Calu3 (cell line): ENCODE measurements at regions not wholly inside any gene's neighbourhood (a gene's known extent, or its start where the extent isn't known, plus 50 kb on each side); places are given as distances from the start of the nearest gene placed in this dataset.

Experiments used
- BruUV-seq: library from RNA; stranded (reverse); fragments of 400-500 nt; replicated peaks from 2 replicates; lab custom pipeline; 2021; lab: Mats Ljungman, UMichigan
- CTCF ChIA-PET: fragments of 300-600 bp; sonication (Branson Sonifier 250); formaldehyde crosslinking; loops from one replicate; lab custom pipeline; 2022; ENCODE audit warnings: antibody characterized with exemption; lab: Charles Lee
- DNase-seq: peaks from one replicate; pipeline ENCODE4 v3.0.0; 2022
- H3K27ac Mint-ChIP-seq: one replicate; pipeline ENCODE4 v1.8.0; 2022; ENCODE audit warnings: mixed read lengths; ENCODE audit not compliant: unreplicated experiment
- H3K27me3 Mint-ChIP-seq: one replicate; pipeline ENCODE4 v1.8.0; 2022; ENCODE audit warnings: mixed read lengths; ENCODE audit not compliant: unreplicated experiment
- H3K36me3 Mint-ChIP-seq: one replicate; pipeline ENCODE4 v1.8.0; 2022; ENCODE audit warnings: mild to moderate bottlenecking, moderate library complexity, mixed read lengths; ENCODE audit not compliant: insufficient read depth, unreplicated experiment
- H3K4me1 Mint-ChIP-seq: one replicate; pipeline ENCODE4 v1.8.0; 2022; ENCODE audit warnings: mild to moderate bottlenecking, low read depth, mixed read lengths; ENCODE audit not compliant: unreplicated experiment
- H3K4me3 Mint-ChIP-seq: one replicate; pipeline ENCODE4 v1.8.0; 2022; ENCODE audit warnings: mild to moderate bottlenecking, low read depth, moderate library complexity, mixed read lengths; ENCODE audit not compliant: unreplicated experiment
- H3K9me3 Mint-ChIP-seq: one replicate; pipeline ENCODE4 v1.8.0; 2022; ENCODE audit warnings: low read depth, mixed read lengths; ENCODE audit not compliant: unreplicated experiment
- intact Hi-C: fragments of 100-400 bp; cut with micrococcal nuclease; formaldehyde crosslinking; loops from one replicate; pipeline ENCODE4 v1.10.0; 2022; ENCODE audit not compliant: unreplicated experiment
- TF ChIP-seq, protein P1 (sequence below): fragments of 200-600 bp; IDR thresholded peaks from one replicate; pipeline ENCODE4 v1.8.0; 2022; ENCODE audit warnings: antibody characterized with exemption; ENCODE audit not compliant: unreplicated experiment

DNA sequence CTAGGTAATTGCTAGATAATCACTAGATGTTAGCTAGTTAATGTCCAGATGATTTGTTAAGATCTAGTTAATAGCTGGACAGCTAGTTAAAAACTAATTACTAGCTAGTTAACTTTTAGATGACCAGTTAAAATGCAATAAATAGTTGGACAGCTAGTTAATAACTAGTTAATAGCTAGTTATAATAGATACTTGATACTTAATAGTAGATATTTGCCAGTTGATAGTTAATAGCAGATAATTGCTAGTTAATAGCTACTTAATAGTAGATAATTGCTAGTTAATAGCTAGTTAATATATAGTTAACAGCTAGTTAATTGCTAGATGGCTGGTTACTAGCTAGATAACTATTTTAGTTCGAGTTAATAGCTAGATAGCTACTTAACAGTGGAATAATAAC lies 631.4 kb upstream of the CT83 start:
- H3K4me3 Mint-ChIP-seq: no peak overlapping the region
- no peaks in the 10 kb centered on the region for H3K27me3 Mint-ChIP-seq
- CTCF ChIA-PET: no interaction called here
- intact Hi-C loops: no loop called here
- DNase-seq: no peak
- no peaks in the 10 kb centered on the region for H3K4me1 Mint-ChIP-seq
- H3K36me3 Mint-ChIP-seq: no peaks in the 10 kb centered on the region
- no TSS peak for BruUV-seq
- peaks cover 2% of the 10 kb centered on the region for H3K9me3 Mint-ChIP-seq
- H3K27ac Mint-ChIP-seq: no peak overlapping the region
- TF ChIP-seq, protein P1, sequence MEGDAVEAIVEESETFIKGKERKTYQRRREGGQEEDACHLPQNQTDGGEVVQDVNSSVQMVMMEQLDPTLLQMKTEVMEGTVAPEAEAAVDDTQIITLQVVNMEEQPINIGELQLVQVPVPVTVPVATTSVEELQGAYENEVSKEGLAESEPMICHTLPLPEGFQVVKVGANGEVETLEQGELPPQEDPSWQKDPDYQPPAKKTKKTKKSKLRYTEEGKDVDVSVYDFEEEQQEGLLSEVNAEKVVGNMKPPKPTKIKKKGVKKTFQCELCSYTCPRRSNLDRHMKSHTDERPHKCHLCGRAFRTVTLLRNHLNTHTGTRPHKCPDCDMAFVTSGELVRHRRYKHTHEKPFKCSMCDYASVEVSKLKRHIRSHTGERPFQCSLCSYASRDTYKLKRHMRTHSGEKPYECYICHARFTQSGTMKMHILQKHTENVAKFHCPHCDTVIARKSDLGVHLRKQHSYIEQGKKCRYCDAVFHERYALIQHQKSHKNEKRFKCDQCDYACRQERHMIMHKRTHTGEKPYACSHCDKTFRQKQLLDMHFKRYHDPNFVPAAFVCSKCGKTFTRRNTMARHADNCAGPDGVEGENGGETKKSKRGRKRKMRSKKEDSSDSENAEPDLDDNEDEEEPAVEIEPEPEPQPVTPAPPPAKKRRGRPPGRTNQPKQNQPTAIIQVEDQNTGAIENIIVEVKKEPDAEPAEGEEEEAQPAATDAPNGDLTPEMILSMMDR: no peak

DNA sequence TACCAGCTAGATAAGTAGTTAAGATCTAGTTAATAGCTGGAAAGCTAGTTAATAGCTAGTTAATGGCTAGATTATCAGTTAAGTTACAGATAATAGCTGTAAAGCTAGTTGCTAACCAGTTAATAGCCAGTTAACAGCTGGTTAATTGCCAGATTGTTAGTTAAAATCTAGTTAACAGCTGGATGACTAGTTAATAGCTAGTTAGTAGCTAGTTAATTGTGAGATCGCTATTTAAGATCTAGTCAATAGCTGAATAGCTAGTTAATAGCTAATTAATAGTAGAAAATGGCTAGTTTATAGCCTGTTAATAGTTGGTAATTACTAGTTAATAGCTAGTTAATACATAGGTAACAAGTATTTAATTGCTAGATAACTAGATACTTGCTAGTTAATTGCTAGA lies 630.5 kb upstream of the CT83 start:
- no peaks in the 10 kb centered on the region for H3K36me3 Mint-ChIP-seq
- TF ChIP-seq, protein P1: no peak
- no peaks in the 10 kb centered on the region for H3K9me3 Mint-ChIP-seq
- CTCF ChIA-PET: no interaction called here
- no peak for DNase-seq
- BruUV-seq: no TSS peak
- intact Hi-C loops: no loop called here
- no peaks in the 10 kb centered on the region for H3K4me1 Mint-ChIP-seq
- H3K27me3 Mint-ChIP-seq: no peaks in the 10 kb centered on the region
- H3K4me3 Mint-ChIP-seq: no peak overlapping the region
- H3K27ac Mint-ChIP-seq: no peak overlapping the region

DNA sequence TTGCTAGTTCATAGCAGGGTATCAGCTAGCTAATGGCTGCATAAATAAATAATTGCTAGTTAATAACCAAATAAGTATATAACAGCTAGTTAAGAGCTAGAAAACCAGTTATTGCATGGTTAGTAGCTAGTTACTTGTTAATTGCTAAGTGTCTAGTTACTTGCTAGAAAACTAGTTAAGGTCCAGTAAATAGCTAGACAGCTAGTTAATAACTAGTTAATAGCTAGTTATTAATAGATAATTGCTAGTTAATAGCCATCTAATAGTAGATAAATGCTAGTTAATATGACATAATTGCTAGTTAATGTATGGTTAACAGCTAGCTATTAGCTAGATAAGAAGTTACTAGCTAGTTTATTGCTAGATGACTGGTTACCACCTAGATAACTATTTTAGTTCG lies 629.9 kb upstream of the CT83 start:
- Mint-ChIP-seq H3K4me1 (no peaks in the 10 kb centered on the region), H3K27ac (no peak overlapping the region), H3K9me3 (no peaks in the 10 kb centered on the region), H3K36me3 (no peaks in the 10 kb centered on the region), H3K4me3 (no peak overlapping the region), H3K27me3 (no peaks in the 10 kb centered on the region)
- intact Hi-C loops: no loop called here
- no peak for DNase-seq
- BruUV-seq: no TSS peak
- CTCF ChIA-PET: no interaction called here
- TF ChIP-seq, protein P1: no peak

DNA sequence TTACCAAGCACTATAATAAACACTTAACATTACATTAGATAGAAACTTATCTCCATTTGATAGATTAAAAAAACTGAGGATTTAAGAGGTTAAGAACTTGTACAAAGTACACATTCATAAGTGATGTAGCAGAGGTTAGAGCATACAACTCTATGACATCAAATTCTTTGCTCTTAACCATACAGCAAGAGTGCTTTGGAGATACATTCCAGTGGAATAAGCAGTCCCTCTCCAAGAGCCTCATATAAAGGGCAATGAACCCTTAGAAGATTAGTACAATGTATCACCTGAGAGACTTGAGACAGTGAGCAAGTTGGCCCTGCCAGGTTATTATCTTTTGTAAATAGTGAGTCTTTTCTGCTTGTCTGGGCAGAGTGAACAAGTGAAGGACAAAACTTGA lies 600.4 kb upstream of the CT83 start:
- Mint-ChIP-seq H3K27me3 (no peaks in the 10 kb centered on the region), H3K27ac (no peak overlapping the region), H3K4me1 (no peaks in the 10 kb centered on the region), H3K36me3 (no peaks in the 10 kb centered on the region), H3K4me3 (no peak overlapping the region), H3K9me3 (no peaks in the 10 kb centered on the region)
- BruUV-seq: no TSS peak
- TF ChIP-seq, protein P1: no peak
- intact Hi-C loops: no loop called here
- CTCF ChIA-PET: no interaction called here
- DNase-seq: no peak
